ENCODE measurements at regions not wholly inside any gene's neighbourhood (a gene's known extent, or its start where the extent isn't known, plus 50 kb on each side); places are given as distances from the start of the nearest gene placed in this dataset.
"Not testable (repeated sequence)": the region's sequence is repeated elsewhere in the genome, so short reads cannot be mapped to it uniquely, and the experiment has no call there.

DNA sequence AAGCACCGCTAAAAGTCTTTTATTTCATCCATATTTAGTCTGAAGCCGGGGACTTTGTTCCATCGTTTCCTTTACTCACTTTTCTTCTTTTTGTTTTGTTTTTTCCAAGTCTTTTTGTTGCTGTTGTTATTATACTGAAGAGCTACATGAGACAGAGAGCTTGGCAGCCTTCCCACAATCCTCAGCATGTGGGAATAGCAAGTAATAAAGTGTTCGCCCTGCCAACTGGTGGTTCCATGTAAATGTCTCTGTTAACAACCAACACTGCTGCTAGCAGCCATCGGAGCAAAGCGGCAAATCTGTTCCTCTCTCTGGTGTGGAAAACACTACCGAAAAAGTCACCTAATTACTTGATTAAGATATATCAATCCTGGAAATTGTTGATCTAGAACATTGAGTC is 437.8 kb upstream of the ID4 start:
- H3K27me3 ChIP-seq (ENCODE audit: insufficient read depth, low read length), result no peaks in the 10 kb centered on the region
- H3K4me3 ChIP-seq (ENCODE audit: low read depth, low read length), result peak overlapping the region; percentile 41
- H3K27ac ChIP-seq (ENCODE audit: low read depth, low read length), result no peak overlapping the region
- no peaks in the 10 kb centered on the region for H3K36me3 ChIP-seq (ENCODE audit: insufficient read depth, low read length)
- peaks cover 5% of the 10 kb centered on the region for H3K4me1 ChIP-seq (ENCODE audit: control insufficient read depth, insufficient read depth, low read length, unreplicated experiment)
- no peaks in the 10 kb centered on the region for H3K79me2 ChIP-seq (ENCODE audit: control insufficient read depth, insufficient read depth, low read length, unreplicated experiment)
- H2AFZ ChIP-seq (ENCODE audit: low read length, unreplicated experiment), result peak overlapping the region; percentile 41

- not testable (repeated sequence) for H3K27me3 ChIP-seq (ENCODE audit: insufficient read depth, low read length); H3K4me1 ChIP-seq (ENCODE audit: control insufficient read depth, insufficient read depth, low read length, unreplicated experiment); H2AFZ ChIP-seq (ENCODE audit: low read length, unreplicated experiment); H3K4me3 ChIP-seq (ENCODE audit: low read depth, low read length); H3K79me2 ChIP-seq (ENCODE audit: control insufficient read depth, insufficient read depth, low read length, unreplicated experiment); H3K36me3 ChIP-seq (ENCODE audit: insufficient read depth, low read length); H3K27ac ChIP-seq (ENCODE audit: low read depth, low read length)
Observed at GRCh38 chr6:19404884-19405283, 432.3 kb upstream of the ID4 start.

GRCh38 chr6:19408331-19408730 is 428.8 kb upstream of the ID4 start:
- Histone ChIP-seq H3K79me2 (ENCODE audit: control insufficient read depth, insufficient read depth, low read length, unreplicated experiment) (no peaks in the 10 kb centered on the region), H3K4me1 (ENCODE audit: control insufficient read depth, insufficient read depth, low read length, unreplicated experiment) (peaks cover 28% of the 10 kb centered on the region), H3K36me3 (ENCODE audit: insufficient read depth, low read length) (no peaks in the 10 kb centered on the region; the same call in 1 of the 2 replicates), H3K27ac (ENCODE audit: low read depth, low read length) (no peak overlapping the region), H3K27me3 (ENCODE audit: insufficient read depth, low read length) (no peaks in the 10 kb centered on the region), H3K4me3 (ENCODE audit: low read depth, low read length) (no peak overlapping the region), H2AFZ (ENCODE audit: low read length, unreplicated experiment) (no peak overlapping the region)

GRCh38 chr6:19410481-19410880 is 426.7 kb upstream of the ID4 start:
- H3K27me3 ChIP-seq (ENCODE audit: insufficient read depth, low read length), result no peaks in the 10 kb centered on the region
- H3K4me1 ChIP-seq (ENCODE audit: control insufficient read depth, insufficient read depth, low read length, unreplicated experiment), result peaks cover 45% of the 10 kb centered on the region
- no peak overlapping the region for H2AFZ ChIP-seq (ENCODE audit: low read length, unreplicated experiment)
- H3K4me3 ChIP-seq (ENCODE audit: low read depth, low read length), result no peak overlapping the region
- no peak overlapping the region; the same call in 1 of the 2 replicates for H3K27ac ChIP-seq (ENCODE audit: low read depth, low read length)
- no peaks in the 10 kb centered on the region for H3K79me2 ChIP-seq (ENCODE audit: control insufficient read depth, insufficient read depth, low read length, unreplicated experiment)
- no peaks in the 10 kb centered on the region; the same call in 1 of the 2 replicates for H3K36me3 ChIP-seq (ENCODE audit: insufficient read depth, low read length)

DNA sequence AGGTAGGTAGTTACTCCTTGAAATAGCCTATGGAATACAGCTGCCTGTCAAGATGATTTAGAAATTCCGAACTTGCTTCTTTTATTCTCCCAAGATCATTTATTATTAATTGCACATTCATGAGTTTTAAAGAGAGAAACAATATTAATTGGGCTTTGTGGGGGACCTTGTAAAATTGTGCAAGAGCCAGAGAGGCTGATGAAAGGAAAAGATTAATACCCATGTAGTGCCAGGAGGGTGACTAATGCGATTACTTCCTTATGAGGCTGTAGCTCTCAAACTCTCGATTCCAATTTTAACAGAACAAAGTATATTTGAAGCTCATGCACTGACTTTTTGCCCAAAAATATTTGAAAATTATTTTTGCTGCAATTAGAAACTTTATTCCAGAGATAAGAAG is 423.8 kb upstream of the ID4 start:
- H3K36me3 ChIP-seq (ENCODE audit: insufficient read depth, low read length), result no peaks in the 10 kb centered on the region
- peaks cover 58% of the 10 kb centered on the region for H3K4me1 ChIP-seq (ENCODE audit: control insufficient read depth, insufficient read depth, low read length, unreplicated experiment)
- peak overlapping the region; percentile 34; the same call in 1 of the 2 replicates for H3K4me3 ChIP-seq (ENCODE audit: low read depth, low read length)
- H3K27ac ChIP-seq (ENCODE audit: low read depth, low read length), result peak overlapping the region; percentile 43
- H2AFZ ChIP-seq (ENCODE audit: low read length, unreplicated experiment), result no peak overlapping the region
- H3K79me2 ChIP-seq (ENCODE audit: control insufficient read depth, insufficient read depth, low read length, unreplicated experiment), result no peaks in the 10 kb centered on the region
- H3K27me3 ChIP-seq (ENCODE audit: insufficient read depth, low read length), result no peaks in the 10 kb centered on the region

- H3K79me2 ChIP-seq (ENCODE audit: control insufficient read depth, insufficient read depth, low read length, unreplicated experiment), result no peaks in the 10 kb centered on the region
- H3K4me1 ChIP-seq (ENCODE audit: control insufficient read depth, insufficient read depth, low read length, unreplicated experiment), result peaks cover 48% of the 10 kb centered on the region
- no peak overlapping the region for H2AFZ ChIP-seq (ENCODE audit: low read length, unreplicated experiment)
Observed at GRCh38 chr6:19415605-19416326, 421.4 kb upstream of the ID4 start.

DNA sequence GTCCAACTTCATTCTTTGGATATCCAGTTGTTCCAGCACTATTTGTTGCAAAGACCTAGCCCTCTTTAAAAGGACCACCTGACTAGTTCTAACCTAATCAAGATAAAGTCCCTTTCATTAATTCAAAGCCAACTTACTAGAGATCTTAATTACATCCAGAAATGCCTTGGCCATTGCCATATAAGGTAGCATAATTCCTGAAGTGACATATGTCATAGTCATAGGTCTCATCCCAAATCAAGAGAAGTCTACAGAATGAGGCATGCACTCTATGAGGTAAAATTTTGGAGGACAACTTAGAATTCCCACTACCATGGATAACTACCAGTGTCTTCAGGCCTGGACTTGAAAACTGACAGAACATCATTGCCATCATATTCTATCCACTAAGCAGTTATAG is 420.4 kb upstream of the ID4 start:
- H2AFZ ChIP-seq (ENCODE audit: low read length, unreplicated experiment), result no peak overlapping the region
- H3K79me2 ChIP-seq (ENCODE audit: control insufficient read depth, insufficient read depth, low read length, unreplicated experiment), result no peaks in the 10 kb centered on the region
- H3K27ac ChIP-seq (ENCODE audit: low read depth, low read length), result no peak overlapping the region; the same call in 1 of the 2 replicates
- peaks cover 39% of the 10 kb centered on the region for H3K4me1 ChIP-seq (ENCODE audit: control insufficient read depth, insufficient read depth, low read length, unreplicated experiment)
- H3K27me3 ChIP-seq (ENCODE audit: insufficient read depth, low read length), result no peaks in the 10 kb centered on the region
- no peaks in the 10 kb centered on the region for H3K36me3 ChIP-seq (ENCODE audit: insufficient read depth, low read length)
- H3K4me3 ChIP-seq (ENCODE audit: low read depth, low read length), result no peak overlapping the region

More at GRCh38 chr6:19415605-19416326, 421.4 kb upstream of the ID4 start:
- Histone ChIP-seq H3K4me3 (ENCODE audit: low read depth, low read length) (peak overlapping the region; percentile 55), H3K27me3 (ENCODE audit: insufficient read depth, low read length) (no peaks in the 10 kb centered on the region), H3K36me3 (ENCODE audit: insufficient read depth, low read length) (no peaks in the 10 kb centered on the region), H3K27ac (ENCODE audit: low read depth, low read length) (peak overlapping the region; percentile 75)

- Histone ChIP-seq H3K36me3 (ENCODE audit: insufficient read depth, low read length) (no peaks in the 10 kb centered on the region), H3K4me1 (ENCODE audit: control insufficient read depth, insufficient read depth, low read length, unreplicated experiment) (peaks cover 37% of the 10 kb centered on the region), H2AFZ (ENCODE audit: low read length, unreplicated experiment) (no peak overlapping the region), H3K4me3 (ENCODE audit: low read depth, low read length) (no peak overlapping the region), H3K79me2 (ENCODE audit: control insufficient read depth, insufficient read depth, low read length, unreplicated experiment) (no peaks in the 10 kb centered on the region), H3K27me3 (ENCODE audit: insufficient read depth, low read length) (no peaks in the 10 kb centered on the region), H3K27ac (ENCODE audit: low read depth, low read length) (no peak overlapping the region; the same call in 1 of the 2 replicates)
Observed at GRCh38 chr6:19417713-19418112, 419.5 kb upstream of the ID4 start.

GRCh38 chr6:19424853-19425252 is 412.3 kb upstream of the ID4 start:
- H3K27ac ChIP-seq (ENCODE audit: low read depth, low read length), result no peak overlapping the region
- no peaks in the 10 kb centered on the region for H3K79me2 ChIP-seq (ENCODE audit: control insufficient read depth, insufficient read depth, low read length, unreplicated experiment)
- H3K27me3 ChIP-seq (ENCODE audit: insufficient read depth, low read length), result no peaks in the 10 kb centered on the region
- 0 out of 2 replicates have a peak, but pooled peaks cover 2% of the 10 kb centered on the region for H3K36me3 ChIP-seq (ENCODE audit: insufficient read depth, low read length)
- H3K4me1 ChIP-seq (ENCODE audit: control insufficient read depth, insufficient read depth, low read length, unreplicated experiment), result peaks cover 13% of the 10 kb centered on the region
- H2AFZ ChIP-seq (ENCODE audit: low read length, unreplicated experiment), result no peak overlapping the region
- no peak overlapping the region for H3K4me3 ChIP-seq (ENCODE audit: low read depth, low read length)

GRCh38 chr6:19427548-19427947 is 409.6 kb upstream of the ID4 start:
- H3K4me1 ChIP-seq (ENCODE audit: control insufficient read depth, insufficient read depth, low read length, unreplicated experiment), result peaks cover 13% of the 10 kb centered on the region
- no peaks in the 10 kb centered on the region for H3K79me2 ChIP-seq (ENCODE audit: control insufficient read depth, insufficient read depth, low read length, unreplicated experiment)

GRCh38 chr6:19432966-19433498 is 404.1 kb upstream of the ID4 start:
- H2AFZ ChIP-seq (ENCODE audit: low read length, unreplicated experiment), result no peak overlapping the region
- H3K36me3 ChIP-seq (ENCODE audit: insufficient read depth, low read length), result no peaks in the 10 kb centered on the region
- H3K79me2 ChIP-seq (ENCODE audit: control insufficient read depth, insufficient read depth, low read length, unreplicated experiment), result no peaks in the 10 kb centered on the region
- H3K27ac ChIP-seq (ENCODE audit: low read depth, low read length), result no peak overlapping the region
- peaks cover 6% of the 10 kb centered on the region for H3K4me1 ChIP-seq (ENCODE audit: control insufficient read depth, insufficient read depth, low read length, unreplicated experiment)
- no peaks in the 10 kb centered on the region for H3K27me3 ChIP-seq (ENCODE audit: insufficient read depth, low read length)
- no peak overlapping the region for H3K4me3 ChIP-seq (ENCODE audit: low read depth, low read length)

More at GRCh38 chr6:19427548-19427947, 409.6 kb upstream of the ID4 start:
- Histone ChIP-seq H3K27ac (ENCODE audit: low read depth, low read length) (no peak overlapping the region), H3K36me3 (ENCODE audit: insufficient read depth, low read length) (0 out of 2 replicates have a peak, but pooled peaks cover 2% of the 10 kb centered on the region), H2AFZ (ENCODE audit: low read length, unreplicated experiment) (no peak overlapping the region), H3K27me3 (ENCODE audit: insufficient read depth, low read length) (no peaks in the 10 kb centered on the region), H3K4me3 (ENCODE audit: low read depth, low read length) (no peak overlapping the region)
